Activated CD8-positive, alpha-beta T cell treated with anti-CD3 and anti-CD28 coated beads for 36 hours (primary cell): ENCODE measurements at regions not wholly inside any gene's neighbourhood (a gene's known extent, or its start where the extent isn't known, plus 50 kb on each side); places are given as distances from the start of the nearest gene placed in this dataset.

Experiments used
- ATAC-seq: fragments of 200-7000 bp; cut with Tn5 transposase; one replicate; pipeline ENCODE4 v1.10.0; 2021; ENCODE audit warnings: mild to moderate bottlenecking, moderate library complexity
- CTCF ChIA-PET: fragments of 350-600 bp; sonication (Branson Sonifier 250); formaldehyde crosslinking; loops from one replicate; lab custom pipeline; 2021; ENCODE audit warnings: antibody characterized with exemption; lab: Charles Lee
- POLR2A ChIA-PET: fragments of 350-600 bp; sonication (Branson Sonifier 250); formaldehyde crosslinking; loops from one replicate; lab custom pipeline; 2021; ENCODE audit warnings: antibody characterized with exemption; lab: Charles Lee
- DNase-seq: peaks from one replicate; pipeline ENCODE4 v3.0.0-alpha.2; 2020
- H3K27ac Mint-ChIP-seq: one replicate; pipeline ENCODE4 v1.8.0; 2021; ENCODE audit warnings: mild to moderate bottlenecking, mixed read lengths
- H3K27me3 Mint-ChIP-seq: one replicate; pipeline ENCODE4 v1.8.0; 2021; ENCODE audit warnings: mixed read lengths
- H3K36me3 Mint-ChIP-seq: one replicate; pipeline ENCODE4 v1.8.0; 2021; ENCODE audit warnings: low read depth, mixed read lengths
- H3K4me1 Mint-ChIP-seq: one replicate; pipeline ENCODE4 v1.8.0; 2021; ENCODE audit warnings: low read depth, mixed read lengths
- H3K4me3 Mint-ChIP-seq: one replicate; pipeline ENCODE4 v1.8.0; 2021; ENCODE audit warnings: mild to moderate bottlenecking, moderate library complexity, mixed read lengths
- H3K9me3 Mint-ChIP-seq: one replicate; pipeline ENCODE4 v1.8.0; 2021; ENCODE audit warnings: mixed read lengths
- CTCF ChIP-seq: fragments of 200-600 bp; IDR thresholded peaks from one replicate; pipeline ENCODE4 v1.8.0; 2022; ENCODE audit warnings: antibody characterized with exemption, mild to moderate bottlenecking
- intact Hi-C: fragments of 100-400 bp; cut with micrococcal nuclease; formaldehyde crosslinking; loops from one replicate; pipeline ENCODE4 v1.10.0; 2022

DNA sequence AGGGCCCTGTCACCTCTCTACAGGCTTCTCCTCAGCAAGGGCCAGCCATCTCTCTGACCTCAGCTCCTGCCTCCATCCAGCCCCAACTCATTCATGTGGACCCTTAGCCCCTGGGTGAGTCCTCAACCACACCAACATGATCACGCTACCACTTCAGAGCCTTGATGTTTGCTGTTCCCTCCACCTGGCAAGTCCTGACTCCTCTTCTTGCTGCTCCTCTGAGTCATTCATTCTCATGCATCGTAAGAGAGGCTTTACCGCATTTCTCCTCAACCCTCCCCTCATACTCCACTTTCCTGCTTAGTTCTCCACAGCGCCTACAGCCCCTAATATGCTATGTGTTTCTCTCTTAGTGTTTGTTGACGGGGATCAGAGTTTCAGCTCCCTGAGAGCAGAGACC lies 99.9 kb downstream of the C17orf67 start:
- POLR2A ChIA-PET: no interaction called here
- Mint-ChIP-seq H3K4me1 (no peaks in the 10 kb centered on the region), H3K36me3 (no peaks in the 10 kb centered on the region), H3K9me3 (no peaks in the 10 kb centered on the region), H3K27me3 (no peaks in the 10 kb centered on the region), H3K27ac (no peak overlapping the region), H3K4me3 (no peak overlapping the region)
- ATAC-seq: no peak
- no peak for DNase-seq
- TF ChIP-seq CTCF: no peak
- intact Hi-C loops: no loop called here
- CTCF ChIA-PET: interaction anchor here (1.5 to 2.5 kb wide), 2 partner anchors 18 to 46 kb away, joined by 8 to 11 read pairs; no protein-coding TSS in a partner anchor

GRCh38 chr17:56735842-56736241 lies 97.9 kb downstream of the C17orf67 start:
- H3K4me1 Mint-ChIP-seq: no peaks in the 10 kb centered on the region
- H3K9me3 Mint-ChIP-seq: no peaks in the 10 kb centered on the region
- ChIA-PET CTCF (interaction anchor here (2.5 kb wide), 1 partner anchor 20 kb away, joined by 11 read pairs; no protein-coding TSS in a partner anchor), POLR2A (no interaction called here)
- TF ChIP-seq CTCF: no peak
- no peak overlapping the region for H3K27ac Mint-ChIP-seq
- H3K36me3 Mint-ChIP-seq: no peaks in the 10 kb centered on the region
- H3K4me3 Mint-ChIP-seq: no peak overlapping the region
- peaks cover 3% of the 10 kb centered on the region for H3K27me3 Mint-ChIP-seq
- ATAC-seq (no peak), DNase-seq (no peak)
- intact Hi-C loops: no loop called here

DNA sequence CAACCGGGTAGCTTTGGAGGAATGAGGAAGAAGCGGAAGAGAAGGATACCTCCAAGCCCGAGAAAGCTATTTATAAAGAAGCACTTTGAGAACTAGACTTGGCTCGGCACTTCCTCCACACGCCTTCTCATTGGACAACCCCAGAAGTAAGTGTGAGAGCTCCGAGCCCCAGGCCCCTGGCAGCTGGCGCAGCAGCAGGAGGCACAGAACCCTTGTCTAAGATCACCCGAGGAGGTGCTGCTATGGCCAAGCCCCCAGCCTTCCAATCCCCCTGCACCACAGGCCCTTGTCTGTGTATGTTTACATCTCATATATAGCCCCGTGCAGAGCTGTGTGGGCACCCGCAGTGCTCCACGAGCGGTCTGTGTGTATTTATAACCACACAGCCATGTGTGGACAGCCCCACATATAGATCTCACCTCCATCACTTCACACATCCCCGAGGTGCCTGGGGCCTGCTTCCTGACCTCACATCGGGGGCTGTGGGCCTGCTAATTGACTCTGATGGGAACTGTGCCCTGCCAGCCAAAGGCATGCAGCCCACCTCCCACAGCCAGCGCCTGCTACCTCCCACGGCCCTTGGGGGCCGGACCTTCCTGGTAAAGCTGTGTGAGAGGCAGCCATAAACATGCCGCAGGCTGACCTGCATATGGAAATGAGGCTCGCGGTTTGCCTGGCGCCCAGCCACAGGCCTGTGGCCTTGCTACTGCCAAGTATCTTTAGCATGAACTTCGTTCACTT lies 96.1 kb downstream of the C17orf67 start:
- Mint-ChIP-seq H3K4me1 (no peaks in the 10 kb centered on the region), H3K27ac (no peak overlapping the region), H3K4me3 (no peak overlapping the region), H3K27me3 (peaks cover 3% of the 10 kb centered on the region), H3K9me3 (no peaks in the 10 kb centered on the region), H3K36me3 (no peaks in the 10 kb centered on the region)
- intact Hi-C loops: no loop called here
- ChIA-PET CTCF (interaction anchor here (1.0 to 1.7 kb wide), 2 partner anchors 22 to 146 kb away, joined by 3 to 6 read pairs; no protein-coding TSS in a partner anchor), POLR2A (no interaction called here)
- TF ChIP-seq CTCF: no peak
- ATAC-seq: no peak
- no peak for DNase-seq

DNA sequence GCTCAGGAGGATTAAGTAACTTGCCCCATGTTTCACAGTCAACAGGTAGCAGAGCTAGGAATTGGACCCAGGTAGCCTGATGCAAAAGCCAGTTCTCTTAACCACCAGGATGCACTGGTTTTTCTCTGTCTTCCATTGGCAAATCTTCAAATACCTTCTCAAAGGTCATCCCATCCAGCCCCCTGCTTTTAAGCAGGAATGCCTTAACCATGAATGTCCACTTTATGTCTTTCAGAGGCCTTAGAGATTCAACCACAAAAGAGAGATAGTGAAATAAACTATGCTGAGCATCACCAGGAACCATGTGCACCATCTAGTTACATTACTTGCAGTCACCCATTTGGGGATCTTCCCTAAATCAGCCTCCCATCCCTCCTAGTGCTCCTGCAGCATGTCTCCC lies 94.3 kb downstream of the C17orf67 start:
- ChIA-PET CTCF (interaction anchor here (1.2 to 1.7 kb wide), 3 partner anchors 12 to 24 kb away, joined by 3 to 6 read pairs (median 5); no protein-coding TSS in a partner anchor), POLR2A (no interaction called here)
- Mint-ChIP-seq H3K9me3 (no peaks in the 10 kb centered on the region), H3K27ac (no peak overlapping the region), H3K4me1 (no peaks in the 10 kb centered on the region), H3K4me3 (no peak overlapping the region), H3K27me3 (peaks cover 3% of the 10 kb centered on the region), H3K36me3 (no peaks in the 10 kb centered on the region)
- DNase-seq (no peak), ATAC-seq (no peak)
- intact Hi-C loops: no loop called here
- no peak for TF ChIP-seq CTCF

DNA sequence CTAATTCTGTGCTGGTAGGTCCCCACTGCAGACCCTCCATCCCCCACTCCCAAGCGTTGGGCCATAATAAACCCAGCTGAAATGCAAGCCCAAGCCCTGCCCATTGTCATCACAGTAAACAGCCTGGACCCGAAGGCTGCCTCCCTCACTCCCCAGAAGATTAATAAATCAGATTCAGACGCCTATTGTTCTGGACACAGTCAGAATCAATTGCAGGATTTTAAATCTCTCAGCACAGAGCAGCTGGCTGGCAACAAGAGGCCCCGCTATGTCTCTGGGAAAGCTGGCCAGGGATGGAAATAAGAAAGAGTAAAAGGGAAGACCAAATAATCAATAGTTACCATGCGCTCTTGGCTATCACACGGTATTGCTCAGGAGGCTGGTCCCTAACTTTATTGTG lies 93.9 kb downstream of the C17orf67 start:
- peaks cover 3% of the 10 kb centered on the region for H3K27me3 Mint-ChIP-seq
- POLR2A ChIA-PET: no interaction called here

More for the DNA sequence above, 93.9 kb downstream of the C17orf67 start:
- CTCF ChIA-PET: interaction anchor here (1.2 to 1.6 kb wide), 2 partner anchors 12 to 24 kb away, joined by 3 to 5 read pairs; no protein-coding TSS in a partner anchor
- TF ChIP-seq CTCF: no peak
- no peak overlapping the region for H3K4me3 Mint-ChIP-seq
- no peaks in the 10 kb centered on the region for H3K36me3 Mint-ChIP-seq
- H3K4me1 Mint-ChIP-seq: no peaks in the 10 kb centered on the region
- no peak overlapping the region for H3K27ac Mint-ChIP-seq
- ATAC-seq (no peak), DNase-seq (no peak)
- intact Hi-C loops: no loop called here
- H3K9me3 Mint-ChIP-seq: no peaks in the 10 kb centered on the region
